HG03175 (cell line): ENCODE measurements at regions not wholly inside any gene's neighbourhood (a gene's known extent, or its start where the extent isn't known, plus 50 kb on each side); places are given as distances from the start of the nearest gene placed in this dataset.

Source experiments
- ATAC-seq: cut with Tn5 transposase; IDR thresholded peaks from one replicate; pipeline ENCODE4 v1.9.1; 2021; ENCODE audit warnings: mild to moderate bottlenecking, moderate library complexity; ENCODE audit not compliant: unreplicated experiment

DNA sequence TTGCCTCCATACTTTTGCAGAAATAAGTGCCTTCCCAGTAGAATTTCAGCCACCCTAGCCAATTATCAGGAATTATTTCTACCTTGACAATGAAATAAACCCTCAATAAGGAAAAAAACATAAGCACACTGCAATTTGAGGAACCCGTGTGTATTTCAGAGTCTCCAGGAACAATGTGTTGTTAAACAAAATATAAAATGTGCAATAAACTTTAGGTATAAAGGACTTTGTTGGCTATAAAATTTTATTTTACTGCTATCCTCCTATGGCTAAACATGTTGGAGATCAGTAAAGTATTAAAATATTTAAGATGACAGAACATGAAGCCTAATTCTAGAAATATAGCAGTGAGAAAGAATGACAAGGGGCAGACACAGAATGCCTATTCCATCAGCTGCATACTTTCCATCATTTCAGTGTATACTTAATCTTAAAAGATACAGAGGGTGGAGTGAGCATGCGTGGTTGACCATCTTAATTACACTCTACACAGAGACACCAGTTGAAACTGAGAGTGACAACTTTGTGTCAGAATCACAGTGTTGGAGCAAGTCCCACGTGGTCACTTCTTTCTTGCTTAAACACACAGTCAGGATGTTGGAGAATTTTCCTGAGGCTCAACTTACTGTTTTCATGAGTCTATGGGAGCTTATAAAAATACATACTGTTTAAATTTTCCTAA lies 79.0 kb upstream of the SUCLG2 start:
- no peak for ATAC-seq

DNA sequence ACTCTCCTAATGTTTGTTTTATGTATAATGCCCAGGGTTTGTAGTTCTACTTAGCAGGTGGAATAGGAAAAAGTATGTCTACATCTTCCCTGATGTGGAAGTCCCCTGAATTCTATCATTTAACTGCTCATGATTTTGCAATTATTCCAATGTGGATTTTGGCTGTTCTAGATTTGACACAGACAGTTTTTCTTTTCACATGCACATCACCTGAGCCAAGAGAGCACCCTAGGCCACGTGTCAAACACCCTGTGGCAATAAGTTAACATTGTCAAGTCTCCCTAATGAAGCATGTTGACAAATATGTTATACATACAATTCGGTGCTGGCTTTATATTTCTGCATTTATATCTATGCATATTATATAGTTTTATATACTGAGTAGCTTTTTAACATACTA lies 70.0 kb upstream of the SUCLG2 start:
- ATAC-seq: no peak

DNA sequence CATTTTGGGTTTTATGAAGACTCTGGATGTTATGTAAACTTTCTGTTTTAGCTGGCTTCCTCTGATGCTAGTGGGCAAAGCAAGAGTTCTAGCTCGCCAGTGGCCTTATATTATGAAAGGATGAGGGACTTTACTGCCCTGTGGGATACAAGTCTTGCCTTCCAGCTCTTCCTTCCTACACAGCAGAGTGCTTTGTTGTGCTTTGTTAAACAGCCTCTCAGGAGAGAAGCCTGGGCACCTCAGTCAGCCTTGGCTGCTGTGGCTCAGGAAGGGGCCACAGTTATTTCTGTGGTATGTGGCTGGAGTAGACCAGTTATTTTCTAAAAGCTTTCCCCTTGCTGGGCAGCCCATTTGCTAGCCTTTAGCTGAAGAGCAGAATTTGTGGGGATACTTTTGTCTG lies 69.5 kb upstream of the SUCLG2 start:
- ATAC-seq: no peak

DNA sequence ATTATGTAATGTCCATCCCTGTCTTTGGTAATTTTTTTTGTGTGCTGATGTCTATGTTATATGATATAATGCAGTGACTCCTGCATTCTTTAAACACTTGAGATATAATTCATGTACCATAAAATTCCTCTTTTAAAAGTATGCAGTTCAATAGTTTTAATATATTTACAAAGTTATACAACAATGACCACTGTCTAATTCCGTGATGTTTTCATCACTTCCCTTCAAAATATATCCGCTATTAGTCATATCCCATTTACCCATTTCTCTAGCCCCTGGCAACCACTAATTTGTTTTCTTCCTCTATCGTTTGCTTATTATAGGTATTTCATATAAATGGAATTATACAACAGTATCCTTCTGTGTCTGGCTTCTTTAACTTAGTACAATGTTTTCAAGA lies 64.9 kb upstream of the SUCLG2 start:
- ATAC-seq: no peak

DNA sequence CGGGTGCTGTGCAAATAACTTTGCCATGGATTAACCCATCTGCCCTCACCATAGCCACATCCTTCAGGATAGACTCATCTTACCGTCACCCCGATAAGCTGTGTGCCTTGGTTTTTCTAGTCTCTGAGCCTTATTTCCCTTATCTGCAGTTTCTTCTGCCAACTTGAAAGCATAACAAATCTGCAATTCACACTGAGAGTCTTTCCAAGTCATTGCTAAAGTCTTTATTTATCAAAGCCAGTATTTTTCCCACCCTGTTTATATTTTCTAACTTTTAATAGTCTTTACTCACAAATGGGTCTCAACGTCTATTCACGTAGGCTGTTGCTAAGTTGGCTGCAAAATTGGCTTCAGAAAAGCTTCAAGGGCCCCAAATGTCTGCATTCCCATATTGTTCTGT lies 61.6 kb upstream of the SUCLG2 start:
- no peak for ATAC-seq

DNA sequence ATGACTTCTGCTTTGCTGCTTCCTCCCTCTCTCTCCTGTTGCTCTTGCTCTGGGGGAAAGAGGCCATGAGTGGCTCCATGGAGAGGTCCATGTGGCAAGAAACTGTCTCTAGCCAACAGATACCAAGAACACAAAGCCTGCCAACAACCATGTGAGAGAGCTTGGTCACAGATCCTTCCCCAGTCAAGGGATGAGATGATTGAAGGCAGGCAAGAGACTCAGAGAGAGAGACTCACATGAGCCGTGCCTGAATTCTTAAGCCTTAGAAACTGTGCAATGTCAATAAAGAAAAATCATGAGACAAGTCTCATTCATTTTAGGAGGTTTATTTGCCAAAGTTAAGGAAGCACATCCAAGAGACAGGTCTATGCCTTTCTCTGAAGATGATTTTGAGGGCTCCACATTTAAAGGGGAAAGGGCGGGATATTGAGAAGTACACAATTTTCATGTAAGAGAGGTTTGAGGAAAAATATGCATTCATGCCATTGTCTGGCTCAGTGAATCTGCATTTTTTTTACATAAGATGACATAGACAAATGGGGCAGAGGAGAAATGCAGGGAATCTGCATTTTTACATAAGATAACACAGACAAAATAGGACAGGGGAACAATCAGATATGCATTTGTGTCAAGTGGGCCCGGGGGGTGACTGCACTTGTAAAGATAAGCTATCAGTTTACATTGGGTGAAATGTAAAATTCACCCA lies 59.5 kb upstream of the SUCLG2 start:
- no peak for ATAC-seq

DNA sequence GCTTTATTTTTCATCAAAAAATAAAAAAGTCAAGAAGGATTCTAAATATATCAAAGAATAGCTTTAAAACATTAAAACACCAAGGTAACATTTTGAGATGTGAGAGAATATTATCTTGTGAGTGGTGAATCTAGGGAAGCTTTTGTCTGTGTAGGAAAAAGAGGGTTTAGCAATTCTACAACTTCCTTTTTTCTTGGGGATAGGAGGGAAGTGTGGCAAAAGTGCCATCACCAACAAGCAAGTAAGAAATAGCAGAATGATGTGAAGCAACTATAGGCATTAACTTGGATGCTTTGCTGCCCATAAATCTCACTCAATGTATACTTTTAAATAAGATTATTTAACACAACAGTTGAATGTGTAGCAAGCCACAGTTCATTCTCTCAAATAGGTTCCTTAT lies 57.8 kb upstream of the SUCLG2 start:
- no peak for ATAC-seq

DNA sequence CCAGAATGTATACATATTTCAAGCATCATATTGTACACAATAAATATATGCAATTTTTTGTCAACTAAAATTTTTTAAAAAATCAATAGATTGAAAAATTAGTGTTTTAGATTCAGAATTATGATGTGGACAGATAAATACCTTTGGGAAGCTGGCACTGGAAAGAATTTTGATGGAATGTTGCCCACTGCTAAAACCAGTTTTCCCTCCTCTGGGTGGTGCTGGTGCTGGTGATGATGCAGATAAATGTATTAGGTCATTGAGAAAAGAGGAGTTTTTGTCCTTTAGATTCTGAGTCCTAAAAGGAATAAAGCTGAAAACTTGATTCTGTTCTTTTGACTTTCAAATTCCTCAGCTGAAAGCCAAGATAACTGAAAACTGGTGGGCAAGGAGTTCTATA lies 56.0 kb upstream of the SUCLG2 start:
- no peak for ATAC-seq

DNA sequence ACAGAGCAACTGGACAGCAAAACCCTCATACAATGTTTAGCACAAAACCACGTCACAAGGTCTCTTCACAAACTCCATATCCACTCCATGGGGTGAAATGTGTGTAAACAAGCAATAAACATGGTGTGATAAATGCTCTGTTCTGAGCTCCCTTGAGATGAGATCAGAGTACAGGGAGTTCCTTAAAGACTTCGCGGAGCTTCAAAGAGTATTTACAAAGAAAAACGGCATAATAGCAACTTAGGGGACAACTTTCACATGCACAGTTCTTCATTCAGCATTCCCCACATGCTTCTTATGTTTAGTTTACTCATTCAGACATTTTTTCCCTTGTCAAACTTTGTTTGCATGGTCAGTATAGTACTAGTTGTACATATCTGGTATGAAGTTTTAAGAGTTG lies 52.5 kb upstream of the SUCLG2 start:
- no peak for ATAC-seq

DNA sequence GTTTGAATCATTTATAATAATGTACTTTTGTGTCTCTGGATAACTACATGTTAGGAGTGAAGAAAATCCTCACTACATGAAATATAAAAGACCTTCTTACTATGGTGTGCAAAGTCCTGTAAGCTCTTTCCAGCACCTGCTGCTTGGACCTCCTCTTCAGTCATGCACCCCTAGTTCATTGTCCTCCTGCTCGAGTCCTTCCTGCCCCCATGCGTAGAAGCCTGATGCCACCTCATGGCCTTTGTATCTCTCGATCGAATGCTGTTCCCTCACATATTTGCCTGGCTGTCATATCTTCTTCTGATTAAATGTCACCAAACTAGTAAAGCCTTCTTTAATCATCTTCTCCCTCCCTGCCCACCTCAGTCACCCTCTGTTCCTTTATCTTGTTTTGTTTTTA lies 49.9 kb upstream of the SUCLG2 start:
- no peak for ATAC-seq
